ENCODE measurements at regions not wholly inside any gene's neighbourhood (a gene's known extent, or its start where the extent isn't known, plus 50 kb on each side); places are given as distances from the start of the nearest gene placed in this dataset.

GRCh38 chr4:116400480-116400879 lies 684.9 kb downstream of the TRAM1L1 start:
- no peaks in the 10 kb centered on the region for H4K20me1 ChIP-seq (ENCODE audit: insufficient read depth)
- H3F3A ChIP-seq (replicated peaks; ENCODE audit: insufficient read depth), result no peaks in the 10 kb centered on the region
- H3K9me3 ChIP-seq, result no peaks in the 10 kb centered on the region
- H3K27me3 ChIP-seq (ENCODE audit: insufficient read depth), result no peaks in the 10 kb centered on the region
- H3K4me2 ChIP-seq, result no peak overlapping the region
- CTCF ChIA-PET, result no interaction called here
- 32% methylated on average over 1 of the region's 1 CpG for WGBS (ENCODE audit: low lambda C conversion rate)
- no peak overlapping the region for H3K4me3 ChIP-seq (ENCODE audit: low read depth in 2 of 2, low read length in 1 of 2)
- no peak overlapping the region for H2AFZ ChIP-seq (ENCODE audit: low read depth)
- H3K4me1 ChIP-seq (ENCODE audit: control insufficient read depth in 1 of 2, insufficient read depth in 2 of 2, low read depth in 1 of 2, low read length in 1 of 2), result no peaks in the 10 kb centered on the region
- POLR2A ChIA-PET, result no interaction called here
- DNase-seq, result no peak
- H3K27ac ChIP-seq (ENCODE audit: low read depth in 2 of 2, low read length in 1 of 2), result no peak overlapping the region
- no peak overlapping the region for H3K9ac ChIP-seq
- H3K36me3 ChIP-seq (replicated peaks in 1 of 2; ENCODE audit: control insufficient read depth in 1 of 2, insufficient read depth in 2 of 2, low read length in 1 of 2), result no peaks in the 10 kb centered on the region
- no peak for TF ChIP-seq TEAD4 (IDR thresholded peaks at IDR 0.05; ENCODE audit: borderline replicate concordance, insufficient read depth)
- TF ChIP-seq SMC3 (IDR thresholded peaks at IDR 0.05; ENCODE audit: low read depth, low read length), result no peak
- TF ChIP-seq NRF1 (IDR thresholded peaks at IDR 0.05; ENCODE audit: low read depth, low read length), result no peak
- no peak for TF ChIP-seq RCOR1 (IDR thresholded peaks at IDR 0.05; ENCODE audit: low read length)
- TF ChIP-seq REST (IDR thresholded peaks at IDR 0.05; ENCODE audit: low read depth, low read length), result no peak
- TF ChIP-seq SIN3A (IDR thresholded peaks at IDR 0.05; ENCODE audit: borderline replicate concordance, low read depth, low read length), result no peak
- TF ChIP-seq MAX (IDR thresholded peaks at IDR 0.05; ENCODE audit: low read depth), result no peak
- TF ChIP-seq USF2 (IDR thresholded peaks at IDR 0.05; ENCODE audit: borderline replicate concordance, low read depth, low read length), result no peak
- TF ChIP-seq GABPA (IDR thresholded peaks at IDR 0.05; ENCODE audit: low read depth), result no peak
- TF ChIP-seq RXRA (IDR thresholded peaks at IDR 0.05; ENCODE audit: borderline replicate concordance, low read depth), result no peak
- TF ChIP-seq CHD2 (IDR thresholded peaks at IDR 0.05; ENCODE audit: low read length, partially characterized antibody), result no peak
- TF ChIP-seq USF1 (IDR thresholded peaks at IDR 0.05; ENCODE audit: borderline replicate concordance, low read depth), result no peak
- TF ChIP-seq NFIC (IDR thresholded peaks at IDR 0.05; ENCODE audit: borderline replicate concordance), result no peak
- no peak for TF ChIP-seq EP300 (IDR thresholded peaks at IDR 0.05; ENCODE audit: borderline replicate concordance in 1 of 2, low read depth in 1 of 2, low read length in 1 of 2)
- H3K79me2 ChIP-seq (ENCODE audit: insufficient read depth), result no peaks in the 10 kb centered on the region
- H3K9me2 ChIP-seq, result no peaks in the 10 kb centered on the region
